GM12872 (cell line): ENCODE measurements at regions not wholly inside any gene's neighbourhood (a gene's known extent, or its start where the extent isn't known, plus 50 kb on each side); places are given as distances from the start of the nearest gene placed in this dataset.

ENCODE experiments used
- TF ChIP-seq, protein P1 (sequence below): IDR thresholded peaks from 3 replicates; pipeline ENCODE4 v1.5.1; 2011; ENCODE audit warnings: low read depth, mild to moderate bottlenecking, low read length, moderate library complexity; ENCODE audit not compliant: insufficient read depth

DNA sequence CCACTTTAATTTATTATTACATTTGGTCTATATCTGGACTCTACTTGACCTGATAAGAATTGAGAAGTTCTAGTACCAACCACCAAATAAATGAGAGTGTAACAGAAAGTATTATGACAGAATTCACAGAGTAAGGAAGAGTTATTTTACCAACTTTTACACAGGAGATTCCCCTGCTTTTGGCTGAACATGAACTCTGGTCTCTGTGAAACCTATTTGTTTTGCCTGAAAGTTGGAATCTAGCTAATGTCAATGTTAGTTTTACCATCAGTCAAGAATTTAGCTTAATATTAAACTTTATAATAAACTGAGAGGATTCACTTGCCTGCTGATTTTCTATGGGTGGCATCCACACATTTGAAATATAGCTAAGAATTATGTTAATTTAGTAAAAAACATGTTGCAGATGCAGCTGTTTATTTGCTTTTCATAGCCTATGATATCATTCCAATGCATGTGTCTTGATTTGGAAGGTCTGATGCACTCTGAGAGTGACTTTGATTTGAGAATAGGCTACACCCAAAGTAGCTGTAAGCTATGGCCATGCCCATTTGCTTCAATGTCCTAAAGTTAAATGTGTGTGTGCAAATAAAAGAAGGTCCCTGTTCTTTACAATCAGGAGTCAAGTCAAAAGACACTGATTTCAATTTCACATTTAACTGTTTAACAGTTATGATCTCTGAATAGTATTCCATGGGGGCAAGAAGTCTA lies 150.9 kb upstream of the RASGEF1B start:
- TF ChIP-seq, protein P1, sequence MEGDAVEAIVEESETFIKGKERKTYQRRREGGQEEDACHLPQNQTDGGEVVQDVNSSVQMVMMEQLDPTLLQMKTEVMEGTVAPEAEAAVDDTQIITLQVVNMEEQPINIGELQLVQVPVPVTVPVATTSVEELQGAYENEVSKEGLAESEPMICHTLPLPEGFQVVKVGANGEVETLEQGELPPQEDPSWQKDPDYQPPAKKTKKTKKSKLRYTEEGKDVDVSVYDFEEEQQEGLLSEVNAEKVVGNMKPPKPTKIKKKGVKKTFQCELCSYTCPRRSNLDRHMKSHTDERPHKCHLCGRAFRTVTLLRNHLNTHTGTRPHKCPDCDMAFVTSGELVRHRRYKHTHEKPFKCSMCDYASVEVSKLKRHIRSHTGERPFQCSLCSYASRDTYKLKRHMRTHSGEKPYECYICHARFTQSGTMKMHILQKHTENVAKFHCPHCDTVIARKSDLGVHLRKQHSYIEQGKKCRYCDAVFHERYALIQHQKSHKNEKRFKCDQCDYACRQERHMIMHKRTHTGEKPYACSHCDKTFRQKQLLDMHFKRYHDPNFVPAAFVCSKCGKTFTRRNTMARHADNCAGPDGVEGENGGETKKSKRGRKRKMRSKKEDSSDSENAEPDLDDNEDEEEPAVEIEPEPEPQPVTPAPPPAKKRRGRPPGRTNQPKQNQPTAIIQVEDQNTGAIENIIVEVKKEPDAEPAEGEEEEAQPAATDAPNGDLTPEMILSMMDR: no peak

DNA sequence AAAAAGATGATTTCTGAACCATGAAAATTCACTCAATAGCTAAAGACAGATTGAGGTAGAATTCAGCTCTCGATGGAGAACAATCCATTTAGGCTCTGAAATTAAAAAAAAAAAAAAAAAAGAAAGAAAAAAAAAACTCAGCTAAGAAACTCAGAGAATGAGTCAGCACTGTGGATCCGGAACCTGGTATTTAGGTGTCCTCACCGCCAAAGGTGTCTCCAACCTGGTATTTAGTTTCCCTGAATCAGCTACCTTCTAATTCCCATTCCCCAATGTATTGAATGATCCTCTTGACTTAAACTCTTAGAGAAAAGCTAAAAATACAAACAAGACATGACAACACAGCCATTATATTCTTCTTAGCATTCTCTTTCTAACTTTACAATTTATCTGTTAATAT lies 150.3 kb upstream of the RASGEF1B start:
- TF ChIP-seq, protein P1: no peak

DNA sequence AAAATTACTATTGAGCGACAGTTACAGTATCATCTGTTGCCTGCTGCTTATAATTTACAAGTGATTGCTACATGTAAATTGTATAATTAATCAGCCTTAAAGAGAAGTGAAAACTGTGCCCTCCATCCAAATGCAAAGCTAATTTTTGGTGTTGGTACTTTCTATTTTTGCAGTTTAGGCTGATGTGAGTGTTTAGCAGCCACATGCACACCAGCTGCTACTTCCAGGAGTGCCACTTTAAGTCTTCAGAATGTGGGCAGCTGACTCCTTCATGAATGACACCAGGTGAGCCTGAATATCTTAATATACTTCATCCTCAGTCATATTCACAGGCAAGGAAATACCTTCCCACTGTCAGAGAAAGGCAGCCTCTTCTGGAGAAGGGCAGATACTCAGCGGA lies 149.8 kb upstream of the RASGEF1B start:
- TF ChIP-seq, protein P1: no peak

DNA sequence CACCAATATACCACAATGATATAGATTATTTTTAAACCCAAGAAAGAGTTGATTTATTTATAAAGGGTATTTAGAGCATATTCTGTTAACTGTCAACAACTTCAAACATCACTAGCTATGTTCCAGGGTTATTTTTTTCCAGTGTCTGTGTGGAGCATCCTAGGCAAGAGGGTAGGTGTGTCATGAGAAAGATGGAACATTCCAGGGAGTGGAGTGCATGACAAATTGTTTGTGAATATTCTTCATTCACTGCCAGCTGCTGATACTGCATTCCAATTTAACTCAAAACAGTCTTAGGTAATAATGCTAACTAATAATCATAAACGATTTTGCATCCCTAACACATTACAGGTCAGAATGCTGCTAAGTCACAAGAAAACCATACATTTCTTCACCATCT lies 148.7 kb upstream of the RASGEF1B start:
- TF ChIP-seq, protein P1: no peak

DNA sequence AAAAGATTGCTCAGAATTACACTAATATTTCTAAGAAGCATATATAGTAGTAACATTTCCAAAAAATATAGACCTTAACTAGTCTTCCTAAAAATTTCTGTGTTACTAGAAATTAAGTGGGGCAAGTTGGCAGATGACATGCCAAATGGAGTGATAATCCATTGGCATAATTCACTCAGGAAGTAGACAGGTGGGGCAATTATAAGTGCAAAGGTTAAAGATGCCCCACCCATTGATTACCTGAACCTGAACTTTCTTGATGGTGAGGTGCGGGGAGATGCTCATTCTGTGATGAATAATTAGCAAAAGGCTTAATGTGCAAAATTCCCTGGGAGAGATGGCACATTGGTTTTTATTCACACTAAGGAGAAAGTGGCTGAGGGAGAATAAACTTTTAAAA lies 145.8 kb upstream of the RASGEF1B start:
- TF ChIP-seq, protein P1: no peak

DNA sequence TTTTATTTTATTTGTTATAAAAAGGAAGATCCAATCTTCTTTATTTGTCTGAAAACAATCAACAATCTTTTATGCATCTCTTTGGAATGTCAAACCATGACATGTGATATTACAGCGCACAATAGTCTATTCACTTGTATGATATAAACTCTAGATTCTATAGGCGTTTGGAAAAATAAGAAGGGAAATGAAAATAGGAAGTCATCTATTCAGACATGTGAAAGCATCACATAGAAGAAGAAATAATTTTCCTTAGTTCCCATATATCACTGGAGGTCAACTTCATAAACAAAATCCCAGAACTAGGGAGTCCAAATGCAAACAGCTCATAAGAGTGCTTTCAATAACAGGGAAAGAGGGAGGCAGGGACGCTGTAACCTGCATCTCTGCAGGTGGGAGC lies 139.5 kb upstream of the RASGEF1B start:
- TF ChIP-seq, protein P1: no peak

DNA sequence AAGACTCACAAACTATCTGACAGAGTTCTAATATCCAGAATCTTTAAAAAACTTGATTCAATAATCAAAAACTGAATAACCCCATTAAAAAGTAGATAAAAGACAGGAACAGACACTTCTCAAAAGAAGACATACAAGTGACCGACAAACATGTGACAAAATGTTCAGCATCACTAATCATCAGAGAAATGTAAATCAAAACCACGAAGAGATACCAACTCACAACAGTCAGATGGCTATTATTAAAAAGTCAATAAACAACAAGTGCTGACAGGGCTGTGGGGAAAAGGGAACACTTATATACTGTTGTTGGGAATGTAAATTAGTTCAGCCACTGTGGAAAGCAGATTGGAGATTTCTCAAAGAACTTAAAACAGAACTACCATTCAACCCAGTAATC lies 138.1 kb upstream of the RASGEF1B start:
- TF ChIP-seq, protein P1: no peak

DNA sequence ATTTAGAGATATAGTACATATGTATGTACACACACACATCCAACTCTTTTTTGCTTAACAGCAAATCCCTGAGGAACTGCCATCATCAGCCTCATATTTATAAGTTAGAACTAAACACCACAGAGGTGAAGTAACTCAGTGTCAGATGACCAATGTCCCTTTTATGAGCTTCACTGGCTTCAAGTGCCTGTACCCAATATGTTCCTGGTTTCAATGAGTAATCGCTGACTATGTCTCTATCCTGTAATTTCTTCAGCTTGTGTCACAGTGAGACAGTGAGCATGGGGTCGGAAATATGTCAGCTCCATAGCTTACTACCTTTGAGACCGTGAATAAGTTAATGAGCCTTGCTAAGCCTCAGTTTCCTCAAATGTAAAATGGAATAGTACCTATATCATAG lies 136.2 kb upstream of the RASGEF1B start:
- TF ChIP-seq, protein P1: no peak
